Common myeloid progenitor, CD34-positive (primary cell): ENCODE measurements at regions not wholly inside any gene's neighbourhood (a gene's known extent, or its start where the extent isn't known, plus 50 kb on each side); places are given as distances from the start of the nearest gene placed in this dataset.
"Not testable (repeated sequence)": the region's sequence is repeated elsewhere in the genome, so short reads cannot be mapped to it uniquely, and the experiment has no call there.

Experiments used
- CTCF ChIA-PET: fragments of 350-600 bp; sonication (Branson Sonifier 250); formaldehyde crosslinking; loops from one replicate; lab custom pipeline; 2021; ENCODE audit warnings: antibody characterized with exemption; lab: Charles Lee
- POLR2A ChIA-PET: fragments of 350-600 bp; sonication (Branson Sonifier 250); formaldehyde crosslinking; loops from one replicate; lab custom pipeline; 2021; ENCODE audit warnings: antibody characterized with exemption; lab: Charles Lee
- DNase-seq, 3 donors: peaks; one replicate each; pipeline versions ENCODE4 v3.0.0 to v3.0.0-alpha.2; 2013
- H3K27ac ChIP-seq, 2 experiments: 1 replicate in 1 of 2; 2 replicates in 1 of 2; pipeline ENCODE4 v1.7.0; 2013; ENCODE audit warnings: inconsistent platforms in 2 of 2, low read length in 2 of 2, mild to moderate bottlenecking in 2 of 2, low read depth in 1 of 2, moderate library complexity in 1 of 2; ENCODE audit not compliant: severe bottlenecking in 2 of 2, insufficient read depth in 1 of 2, poor library complexity in 1 of 2
- H3K27me3 ChIP-seq, 5 experiments: replicated peaks in 2 of 5; 1 replicate in 3 of 5; 2 replicates in 2 of 5; pipeline versions ENCODE4 v1.6.1 to v1.7.0; 2013; ENCODE audit warnings: low read length in 4 of 5, mild to moderate bottlenecking in 2 of 5, moderate library complexity in 2 of 5, inconsistent platforms in 1 of 5; ENCODE audit not compliant: insufficient read depth in 5 of 5, control insufficient read depth in 4 of 5
- H3K36me3 ChIP-seq, 4 experiments: 1 replicate in 2 of 4; 2 replicates in 2 of 4; pipeline versions ENCODE4 v1.6.1 to v1.7.0; 2013; ENCODE audit warnings: low read length in 3 of 4, control low read depth in 1 of 4, mild to moderate bottlenecking in 1 of 4; ENCODE audit not compliant: control insufficient read depth in 4 of 4, insufficient read depth in 4 of 4
- H3K4me1 ChIP-seq, 4 experiments: 1 replicate in 3 of 4; 2 replicates in 1 of 4; pipeline versions ENCODE4 v1.6.1 to v1.7.1; 2013; ENCODE audit warnings: low read length in 3 of 4, mild to moderate bottlenecking in 3 of 4, control low read depth in 1 of 4, inconsistent platforms in 1 of 4, moderate library complexity in 1 of 4; ENCODE audit not compliant: control insufficient read depth in 4 of 4, insufficient read depth in 4 of 4; ENCODE audit errors: control extremely low read depth in 1 of 4
- H3K4me3 ChIP-seq, 7 experiments: 1 replicate in 4 of 7; 2 replicates in 3 of 7; pipeline versions ENCODE4 v1.5.1 to v1.7.0; 2013; ENCODE audit warnings: mild to moderate bottlenecking in 7 of 7, low read length in 6 of 7, moderate library complexity in 6 of 7, inconsistent platforms in 2 of 7, low read depth in 2 of 7, control low read depth in 1 of 7; ENCODE audit not compliant: insufficient read depth in 4 of 7, control insufficient read depth in 1 of 7; ENCODE audit errors: extremely low read depth in 1 of 7
- H3K9me3 ChIP-seq, 5 experiments: 1 replicate in 4 of 5; 2 replicates in 1 of 5; pipeline versions ENCODE4 v1.6.1 to v1.7.1; 2013; ENCODE audit warnings: low read length in 4 of 5, mild to moderate bottlenecking in 2 of 5, inconsistent platforms in 1 of 5, low read depth in 1 of 5, moderate library complexity in 1 of 5; ENCODE audit not compliant: control insufficient read depth in 4 of 5, insufficient read depth in 2 of 5; ENCODE audit errors: control extremely low read depth in 1 of 5
- WGBS: methylation state at CpG from one replicate; pipeline ENCODE4 v1.1.5; 2013; ENCODE audit not compliant: insufficient coverage; 5-methylcytosine and 5-hydroxymethylcytosine counted together

DNA sequence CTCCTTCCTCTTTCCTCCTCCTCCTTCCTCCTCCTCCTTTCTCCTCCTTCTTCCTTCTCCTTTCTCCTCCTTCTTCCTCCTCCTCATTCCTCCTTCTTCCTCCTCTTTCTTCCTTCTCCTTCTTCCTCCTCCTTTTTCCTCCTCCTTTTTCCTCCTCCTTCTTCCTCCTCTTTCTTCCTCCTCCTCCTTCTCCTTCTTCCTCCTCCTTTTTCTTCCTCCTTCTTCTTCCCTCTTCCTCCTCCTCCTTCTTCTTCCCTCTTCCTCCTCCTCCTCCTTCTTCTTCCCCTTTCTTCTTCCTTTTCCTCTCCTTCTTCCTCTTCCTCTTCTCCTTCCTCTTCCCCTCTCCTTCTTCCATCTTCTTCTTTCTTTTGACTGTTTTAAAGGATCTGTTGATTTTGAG lies 538.8 kb downstream of the TMEM38B start:
- Histone ChIP-seq H3K9me3 (peaks cover 0 to 3% (median 0%) of the 10 kb centered on the region in 5 experiments), H3K27me3 (peaks cover 0 to 2% (median 0%) of the 10 kb centered on the region in 5 experiments), H3K4me3 (no peak overlapping the region), H3K36me3 (no peaks in the 10 kb centered on the region), H3K27ac (no peak overlapping the region), H3K4me1 (no peaks in the 10 kb centered on the region)
- CTCF ChIA-PET, result interaction anchor here (1.3 kb wide), 1 partner anchor 50 kb away, joined by 4 read pairs; no protein-coding TSS in a partner anchor
- DNase-seq, result no peak
- POLR2A ChIA-PET, result no interaction called here

DNA sequence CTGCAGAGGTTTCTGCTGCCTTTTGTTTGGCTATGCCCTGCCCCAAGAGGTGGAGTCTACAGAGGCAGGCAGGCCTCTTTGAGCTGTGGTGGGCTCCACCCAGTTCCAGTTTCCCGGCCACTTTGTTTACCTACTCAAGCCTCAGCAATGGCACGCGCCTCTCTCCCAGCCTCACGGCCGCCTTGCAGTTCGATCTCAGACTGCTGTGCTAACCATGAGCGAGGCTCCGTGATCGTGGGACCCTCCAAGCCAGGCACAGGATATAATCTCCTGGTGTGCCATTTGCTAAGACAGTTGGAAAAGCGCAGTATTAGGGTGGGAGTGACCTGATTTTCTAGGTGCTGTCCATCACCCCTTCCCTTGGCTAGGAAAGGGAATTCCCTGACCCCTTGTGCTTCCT lies 566.6 kb downstream of the TMEM38B start:
- DNase-seq, H3K27ac ChIP-seq, POLR2A ChIA-PET, H3K4me3 ChIP-seq, CTCF ChIA-PET, H3K27me3 ChIP-seq, H3K4me1 ChIP-seq, H3K9me3 ChIP-seq, H3K36me3 ChIP-seq: not testable (repeated sequence)
- WGBS, result over 99% methylated on average over 10 of the region's 10 CpGs

DNA sequence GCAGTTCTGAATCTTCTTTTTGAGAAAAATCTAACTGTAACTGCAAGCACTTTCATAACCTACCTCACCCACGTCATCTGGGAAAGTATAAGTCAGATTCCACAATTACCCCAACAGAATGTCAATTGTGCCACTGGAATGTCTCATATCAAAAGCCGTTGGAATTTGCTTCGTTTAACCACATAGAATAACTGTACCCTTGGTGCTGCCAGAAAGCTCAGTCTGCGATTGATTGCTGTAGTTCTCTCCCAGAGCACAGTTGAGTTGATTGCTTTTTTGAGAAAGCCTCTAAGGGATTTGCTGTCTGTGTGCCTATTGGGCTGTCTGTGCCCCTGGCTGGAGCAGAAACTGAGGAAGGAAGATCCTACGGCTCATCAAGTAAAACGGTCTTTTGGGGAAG lies 583.6 kb downstream of the TMEM38B start:
- Histone ChIP-seq H3K27ac (no peak overlapping the region), H3K27me3 (no peaks in the 10 kb centered on the region), H3K4me1 (no peaks in the 10 kb centered on the region), H3K36me3 (no peaks in the 10 kb centered on the region), H3K4me3 (no peak overlapping the region), H3K9me3 (peaks cover 0 to 7% (median 1%) of the 10 kb centered on the region in 5 experiments)
- CTCF ChIA-PET, result no interaction called here
- POLR2A ChIA-PET, result no interaction called here
- no peak for DNase-seq
- WGBS, result 95% methylated on average over 6 of the region's 6 CpGs

DNA sequence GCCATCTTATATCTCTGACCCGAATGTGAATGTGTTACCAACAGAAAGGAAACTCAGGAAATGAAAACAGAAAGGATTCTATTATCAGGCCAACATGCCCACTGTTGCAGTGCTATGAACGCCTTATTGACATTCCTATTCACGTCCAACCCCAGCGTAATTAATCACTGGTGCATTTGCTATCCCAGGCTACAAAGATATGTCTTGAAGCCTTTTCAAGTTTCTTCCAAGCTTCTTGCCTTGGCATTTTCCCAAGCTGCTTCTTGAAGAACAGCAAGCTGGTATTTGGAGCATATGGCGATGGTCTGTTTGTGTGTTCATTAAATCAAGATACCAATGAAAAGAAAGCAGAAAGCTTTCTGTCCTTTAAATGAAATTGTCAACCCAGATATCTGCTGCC lies 579.2 kb upstream of the ZNF462 start:
- Histone ChIP-seq H3K36me3 (no peaks in the 10 kb centered on the region), H3K4me1 (peaks cover 0 to 19% (median 4%) of the 10 kb centered on the region in 4 experiments), H3K9me3 (peaks cover 0 to 7% (median 0%) of the 10 kb centered on the region in 5 experiments), H3K27me3 (no peaks in the 10 kb centered on the region), H3K27ac (no peak overlapping the region), H3K4me3 (no peak overlapping the region)
- CTCF ChIA-PET, result interaction anchor here (1.1 to 1.6 kb wide), 3 partner anchors 16 to 605 kb away, joined by 3 to 4 read pairs (median 4); no protein-coding TSS in a partner anchor
- DNase-seq, result no peak
- POLR2A ChIA-PET, result no interaction called here
- 17% methylated on average over 4 of the region's 5 CpGs for WGBS

DNA sequence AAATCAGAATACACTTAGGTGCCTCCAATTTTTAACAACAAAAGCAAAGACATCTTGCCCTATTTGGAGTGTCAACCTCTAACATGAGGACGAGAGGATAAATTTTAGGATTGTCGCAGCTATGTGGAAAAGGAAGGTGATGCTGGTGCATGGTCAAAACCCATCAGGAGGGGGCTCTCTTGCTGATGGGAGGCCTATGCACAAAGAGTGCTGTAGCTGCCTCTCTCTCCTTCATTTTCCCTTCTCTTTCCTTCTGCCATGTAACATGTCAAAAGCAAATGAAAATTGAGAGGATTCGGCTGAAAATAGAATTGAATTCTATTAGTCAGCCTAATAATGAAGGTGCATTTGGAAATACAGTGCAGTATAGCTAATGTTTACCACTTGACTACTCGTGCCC lies 578.7 kb upstream of the ZNF462 start:
- H3K4me1 ChIP-seq, result peaks cover 0 to 19% (median 4%) of the 10 kb centered on the region in 4 experiments
- no peak for DNase-seq
- peaks cover 0 to 7% (median 0%) of the 10 kb centered on the region in 5 experiments for H3K9me3 ChIP-seq
- H3K27ac ChIP-seq, result no peak overlapping the region
- ChIA-PET CTCF (interaction anchor here (1.1 to 1.6 kb wide), 3 partner anchors 15 to 605 kb away, joined by 3 to 5 read pairs (median 4); no protein-coding TSS in a partner anchor), POLR2A (no interaction called here)
- H3K36me3 ChIP-seq, result no peaks in the 10 kb centered on the region
- H3K27me3 ChIP-seq, result no peaks in the 10 kb centered on the region
- no CpG with 5 or more reads among the region's 4 CpGs for WGBS
- H3K4me3 ChIP-seq, result no peak overlapping the region

DNA sequence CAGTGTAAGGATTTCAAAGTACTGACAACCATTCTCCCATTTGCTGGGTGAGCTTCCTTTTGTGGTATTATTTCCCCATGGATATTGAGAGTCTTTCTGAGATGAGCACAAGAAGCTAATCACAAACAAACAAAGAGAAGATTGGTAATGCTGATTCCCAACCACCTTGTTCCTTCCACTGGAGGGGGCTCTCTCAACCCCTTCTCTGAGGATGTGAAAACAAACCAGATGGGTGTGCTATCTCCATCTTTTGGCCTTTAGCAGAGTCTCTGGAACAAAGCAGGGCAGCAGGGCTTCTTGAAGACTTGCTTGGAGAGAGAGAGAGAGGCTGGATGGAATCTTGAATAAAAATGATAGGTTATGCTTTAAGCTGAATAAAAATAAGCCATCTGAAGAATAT lies 576.7 kb upstream of the ZNF462 start:
- Histone ChIP-seq H3K4me3 (no peak overlapping the region), H3K36me3 (no peaks in the 10 kb centered on the region), H3K9me3 (peaks cover 0 to 2% (median 0%) of the 10 kb centered on the region in 5 experiments), H3K27me3 (no peaks in the 10 kb centered on the region), H3K27ac (no peak overlapping the region), H3K4me1 (peaks cover 0 to 19% (median 4%) of the 10 kb centered on the region in 4 experiments)
- ChIA-PET POLR2A (no interaction called here), CTCF (interaction anchor here (1.2 kb wide), 1 partner anchor 577 kb away, joined by 3 read pairs; the partner anchor contains the start of gene ZNF462)
- DNase-seq, result peak; percentile 41 to 58 (median 57)

DNA sequence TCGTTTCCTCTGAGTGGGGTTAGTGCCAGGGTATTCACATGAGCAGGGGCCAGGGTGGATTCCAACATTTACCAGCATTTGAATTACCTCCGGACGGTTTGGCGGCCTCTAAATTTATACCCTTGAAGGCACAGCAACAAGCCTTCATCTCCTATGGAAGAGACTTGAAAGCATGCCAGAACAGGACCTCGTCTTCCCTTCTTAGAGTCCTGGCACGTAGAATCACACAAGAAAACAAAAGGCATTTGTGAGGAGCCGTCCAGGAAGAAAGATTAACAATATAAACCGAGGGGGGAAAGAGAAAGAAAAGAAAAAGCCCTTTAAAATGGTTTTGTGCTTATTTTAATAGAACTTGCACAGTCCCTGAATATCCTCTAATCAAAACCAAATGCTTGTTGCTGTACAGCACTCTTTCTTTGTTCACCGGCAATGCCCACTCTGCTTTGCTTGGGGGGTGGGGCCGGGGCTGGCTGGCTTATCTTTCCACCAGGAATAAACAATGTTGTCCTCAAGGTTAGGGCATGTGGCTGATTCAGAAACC lies 575.8 kb upstream of the ZNF462 start:
- Histone ChIP-seq H3K27ac (no peak overlapping the region), H3K4me3 (no peak overlapping the region), H3K9me3 (no peaks in the 10 kb centered on the region), H3K36me3 (no peaks in the 10 kb centered on the region), H3K4me1 (peaks cover 0 to 19% (median 4%) of the 10 kb centered on the region in 4 experiments), H3K27me3 (no peaks in the 10 kb centered on the region)
- DNase-seq, result no peak
- ChIA-PET CTCF (interaction anchor here (0.7 kb wide), 1 partner anchor 150 kb away, joined by 5 read pairs; no protein-coding TSS in a partner anchor), POLR2A (no interaction called here)
- 95% methylated on average over 7 of the region's 10 CpGs for WGBS
